ENCODE measurements at regions not wholly inside any gene's neighbourhood (a gene's known extent, or its start where the extent isn't known, plus 50 kb on each side); places are given as distances from the start of the nearest gene placed in this dataset.

- Histone ChIP-seq H3K27me3 (ENCODE audit: insufficient read depth, low read length, poor library complexity, severe bottlenecking) (no peaks in the 10 kb centered on the region), H3K9me3 (ENCODE audit: insufficient read depth, low read depth, low read length) (no peaks in the 10 kb centered on the region), H3K9ac (ENCODE audit: low read depth, low read length, poor library complexity, severe bottlenecking) (no peak overlapping the region), H4K20me1 (ENCODE audit: insufficient read depth, low read length, poor library complexity, severe bottlenecking) (no peaks in the 10 kb centered on the region), H3K79me2 (ENCODE audit: insufficient read depth, low read length) (no peaks in the 10 kb centered on the region), H3K9me2 (replicated peaks; ENCODE audit: low read depth, low read length) (no peaks in the 10 kb centered on the region), H3K36me3 (ENCODE audit: insufficient read depth, low read length) (no peaks in the 10 kb centered on the region), H3K4me2 (ENCODE audit: low read depth, low read length, poor library complexity, severe bottlenecking) (no peak overlapping the region), H3K4me1 (ENCODE audit: insufficient read depth, low read length, poor library complexity, severe bottlenecking) (no peaks in the 10 kb centered on the region), H3K4me3 (ENCODE audit: low read length, poor library complexity, severe bottlenecking) (no peak overlapping the region), H2AFZ (ENCODE audit: low read length) (no peak overlapping the region), H3F3A (ENCODE audit: low read depth) (no peaks in the 10 kb centered on the region)
- no peak for TF ChIP-seq EZH2phosphoT487 (IDR thresholded peaks at IDR 0.05; ENCODE audit: borderline replicate concordance)
- TF ChIP-seq, protein P1, sequence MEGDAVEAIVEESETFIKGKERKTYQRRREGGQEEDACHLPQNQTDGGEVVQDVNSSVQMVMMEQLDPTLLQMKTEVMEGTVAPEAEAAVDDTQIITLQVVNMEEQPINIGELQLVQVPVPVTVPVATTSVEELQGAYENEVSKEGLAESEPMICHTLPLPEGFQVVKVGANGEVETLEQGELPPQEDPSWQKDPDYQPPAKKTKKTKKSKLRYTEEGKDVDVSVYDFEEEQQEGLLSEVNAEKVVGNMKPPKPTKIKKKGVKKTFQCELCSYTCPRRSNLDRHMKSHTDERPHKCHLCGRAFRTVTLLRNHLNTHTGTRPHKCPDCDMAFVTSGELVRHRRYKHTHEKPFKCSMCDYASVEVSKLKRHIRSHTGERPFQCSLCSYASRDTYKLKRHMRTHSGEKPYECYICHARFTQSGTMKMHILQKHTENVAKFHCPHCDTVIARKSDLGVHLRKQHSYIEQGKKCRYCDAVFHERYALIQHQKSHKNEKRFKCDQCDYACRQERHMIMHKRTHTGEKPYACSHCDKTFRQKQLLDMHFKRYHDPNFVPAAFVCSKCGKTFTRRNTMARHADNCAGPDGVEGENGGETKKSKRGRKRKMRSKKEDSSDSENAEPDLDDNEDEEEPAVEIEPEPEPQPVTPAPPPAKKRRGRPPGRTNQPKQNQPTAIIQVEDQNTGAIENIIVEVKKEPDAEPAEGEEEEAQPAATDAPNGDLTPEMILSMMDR (conservative IDR thresholded peaks at IDR 0.05; ENCODE audit: low read length) = no peak
Measured at GRCh38 chr5:101663543-101663942, 632.5 kb downstream of the SLCO4C1 start.

GRCh38 chr5:101662263-101662662 lies 633.8 kb downstream of the SLCO4C1 start:
- no peak overlapping the region for H3K4me2 ChIP-seq (ENCODE audit: low read depth, low read length, poor library complexity, severe bottlenecking)
- no peaks in the 10 kb centered on the region for H3K9me2 ChIP-seq (replicated peaks; ENCODE audit: low read depth, low read length)
- H3K79me2 ChIP-seq (ENCODE audit: insufficient read depth, low read length) = no peaks in the 10 kb centered on the region
- H3K36me3 ChIP-seq (ENCODE audit: insufficient read depth, low read length) = no peaks in the 10 kb centered on the region
- TF ChIP-seq, protein P1 (conservative IDR thresholded peaks at IDR 0.05; ENCODE audit: low read length) = no peak
- TF ChIP-seq EZH2phosphoT487 (IDR thresholded peaks at IDR 0.05; ENCODE audit: borderline replicate concordance) = no peak
- no peaks in the 10 kb centered on the region for H3F3A ChIP-seq (ENCODE audit: low read depth)
- H3K27me3 ChIP-seq (ENCODE audit: insufficient read depth, low read length, poor library complexity, severe bottlenecking) = no peaks in the 10 kb centered on the region
- no peaks in the 10 kb centered on the region for H4K20me1 ChIP-seq (ENCODE audit: insufficient read depth, low read length, poor library complexity, severe bottlenecking)
- H3K9ac ChIP-seq (ENCODE audit: low read depth, low read length, poor library complexity, severe bottlenecking) = no peak overlapping the region
- no peak overlapping the region for H3K4me3 ChIP-seq (ENCODE audit: low read length, poor library complexity, severe bottlenecking)
- H3K4me1 ChIP-seq (ENCODE audit: insufficient read depth, low read length, poor library complexity, severe bottlenecking) = no peaks in the 10 kb centered on the region
- H3K9me3 ChIP-seq (ENCODE audit: insufficient read depth, low read depth, low read length) = no peaks in the 10 kb centered on the region
- no peak overlapping the region for H2AFZ ChIP-seq (ENCODE audit: low read length)

DNA sequence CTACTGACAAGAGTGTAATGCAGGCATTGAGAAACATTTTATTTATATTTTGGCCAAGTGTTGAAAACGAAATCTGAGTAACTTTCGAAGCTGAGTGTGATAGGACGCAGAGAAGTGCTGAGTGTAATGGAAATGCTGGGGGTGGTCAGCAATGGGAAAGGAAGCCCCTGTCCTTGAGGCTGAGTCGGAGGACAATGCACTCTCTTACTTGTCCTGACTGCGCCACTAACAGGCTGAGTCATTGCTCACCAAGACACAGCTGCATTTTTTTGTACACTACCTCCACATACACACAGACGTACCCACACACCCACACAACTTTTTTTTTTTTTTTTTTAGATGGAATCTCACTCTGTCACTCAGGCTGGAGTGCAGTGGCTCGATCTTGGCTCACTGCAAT lies 637.7 kb downstream of the SLCO4C1 start:
- Histone ChIP-seq H3K4me3 (ENCODE audit: low read length, poor library complexity, severe bottlenecking) (no peak overlapping the region), H3K27me3 (ENCODE audit: insufficient read depth, low read length, poor library complexity, severe bottlenecking) (no peaks in the 10 kb centered on the region), H3K4me1 (ENCODE audit: insufficient read depth, low read length, poor library complexity, severe bottlenecking) (no peaks in the 10 kb centered on the region), H4K20me1 (ENCODE audit: insufficient read depth, low read length, poor library complexity, severe bottlenecking) (no peaks in the 10 kb centered on the region), H3K9me3 (ENCODE audit: insufficient read depth, low read depth, low read length) (no peaks in the 10 kb centered on the region), H2AFZ (ENCODE audit: low read length) (no peak overlapping the region), H3K4me2 (ENCODE audit: low read depth, low read length, poor library complexity, severe bottlenecking) (no peak overlapping the region), H3K9ac (ENCODE audit: low read depth, low read length, poor library complexity, severe bottlenecking) (no peak overlapping the region), H3F3A (ENCODE audit: low read depth) (no peaks in the 10 kb centered on the region), H3K79me2 (ENCODE audit: insufficient read depth, low read length) (no peaks in the 10 kb centered on the region), H3K9me2 (replicated peaks; ENCODE audit: low read depth, low read length) (no peaks in the 10 kb centered on the region), H3K36me3 (ENCODE audit: insufficient read depth, low read length) (no peaks in the 10 kb centered on the region)
- no peak for TF ChIP-seq EZH2phosphoT487 (IDR thresholded peaks at IDR 0.05; ENCODE audit: borderline replicate concordance)
- TF ChIP-seq, protein P1 (conservative IDR thresholded peaks at IDR 0.05; ENCODE audit: low read length) = no peak
